Spleen (tissue), 11 donors: ENCODE measurements at regions not wholly inside any gene's neighbourhood (a gene's known extent, or its start where the extent isn't known, plus 50 kb on each side); places are given as distances from the start of the nearest gene placed in this dataset.

Source experiments
- DNase-seq: peaks from one replicate; pipeline ENCODE4 v3.0.0-alpha.2; 2020
- H3K27ac ChIP-seq, 8 donors: fragments of 200-600 bp; sonication (generic) in 7 of 8; 1 replicate in 4 of 8; 2 replicates in 4 of 8; pipeline versions ENCODE4 v1.5.0 to v1.8.0; 2016 to 2021; ENCODE audit warnings: inconsistent platforms in 4 of 8, mild to moderate bottlenecking in 4 of 8, moderate library complexity in 1 of 8
- H3K27me3 ChIP-seq, 7 donors: fragments of 200-600 bp; sonication (generic) in 6 of 7; replicated peaks in 1 of 7; 1 replicate in 4 of 7; 2 replicates in 3 of 7; pipeline versions ENCODE4 v1.5.0 to v1.8.0; 2016 to 2021; ENCODE audit warnings: inconsistent platforms in 3 of 7, mild to moderate bottlenecking in 1 of 7
- H3K36me3 ChIP-seq, 6 donors: fragments of 200-600 bp; sonication (generic) in 5 of 6; 1 replicate in 4 of 6; 2 replicates in 2 of 6; pipeline versions ENCODE4 v1.5.0 to v1.8.0; 2016 to 2021; ENCODE audit warnings: inconsistent platforms in 2 of 6
- H3K4me1 ChIP-seq, 6 donors: fragments of 200-600 bp; sonication (generic) in 5 of 6; 1 replicate in 3 of 6; 2 replicates in 3 of 6; pipeline versions ENCODE4 v1.5.0 to v1.8.0; 2016 to 2021; ENCODE audit warnings: inconsistent platforms in 3 of 6
- H3K4me3 ChIP-seq, 8 donors: fragments of 200-600 bp; sonication (generic) in 7 of 8; 1 replicate in 4 of 8; 2 replicates in 4 of 8; pipeline versions ENCODE4 v1.5.0 to v1.8.0; 2016 to 2021; ENCODE audit warnings: inconsistent platforms in 4 of 8, mild to moderate bottlenecking in 4 of 8, moderate library complexity in 2 of 8
- H3K9me3 ChIP-seq, 8 donors: fragments of 200-600 bp; sonication (generic) in 7 of 8; 1 replicate in 4 of 8; 2 replicates in 4 of 8; pipeline versions ENCODE4 v1.5.0 to v1.8.0; 2016 to 2021; ENCODE audit warnings: inconsistent platforms in 4 of 8
- POLR2A ChIP-seq, 3 donors: fragments of 450-650 bp; IDR thresholded peaks; one replicate each; pipeline ENCODE4 v1.5.1; 2017; ENCODE audit warnings: antibody characterized with exemption in 3 of 3, mild to moderate bottlenecking in 1 of 3
- POLR2AphosphoS5 ChIP-seq, 3 donors: sonication (generic); formaldehyde crosslinking; IDR thresholded peaks; one replicate each; pipeline ENCODE4 v1.5.1; 2017; ENCODE audit warnings: antibody characterized with exemption in 3 of 3
- WGBS, 5 donors: extraction: QIAGEN DNeasy Blood & Tissue Kit in 3 of 5; methylation state at CpG; one replicate each; pipeline versions ENCODE4 v1.1.5 to v1.1.7; 2013 to 2018; 5-methylcytosine and 5-hydroxymethylcytosine counted together
- intact Hi-C: fragments of 100-400 bp; cut with DNase I; formaldehyde crosslinking; loops from one replicate; pipeline ENCODE4 v1.15.0; 2023; ENCODE audit warnings: low total_unique reads
- TF ChIP-seq, protein P1 (sequence below), 11 experiments: fragments of 200-600 bp in 7 of 11; fragments of 450-650 bp in 4 of 11; sonication (generic) in 4 of 11; IDR thresholded peaks in 8 of 11; conservative IDR thresholded peaks in 3 of 11; 1 replicate in 7 of 11; 2 replicates in 4 of 11; pipeline versions ENCODE4 v1.4.0 to v1.8.0; 2016 to 2021; ENCODE audit warnings: antibody characterized with exemption in 11 of 11, inconsistent platforms in 4 of 11, mild to moderate bottlenecking in 1 of 11
- donor health status: healthy with polysubstance abuse.
- donor health status: DM: no; HTN: no; CAD: no; lungs with moderate emphysema.
- donor health status: DM: no; HTN: no; CAD: no.
- donor health status: Bipolar disorder and iron deficiency.
- donor health status: healthy.
- donor health status: DM: no; HTN: no; CAD: no.
- donor health status: DM: yes; HTN: yes; CAD: no.

DNA sequence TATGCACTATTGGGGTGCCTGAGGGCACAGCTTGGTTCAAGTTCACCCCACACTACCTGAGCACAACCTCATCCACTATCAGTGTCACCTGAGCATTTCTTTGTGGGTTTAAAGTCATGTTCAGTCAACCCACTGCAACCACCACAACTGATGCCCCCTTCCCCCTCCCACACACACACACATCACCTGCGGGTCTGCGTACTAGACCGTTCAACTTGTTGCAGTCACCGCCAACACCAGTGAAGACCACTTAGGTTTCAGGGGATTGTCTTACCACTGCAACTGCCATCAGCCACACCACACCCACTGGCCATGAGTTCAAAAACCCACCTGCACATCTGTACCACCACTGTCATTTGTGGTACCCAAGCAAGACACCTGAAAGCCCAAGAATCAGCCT is 355.0 kb downstream of the SH3BGRL start:
- H3K9me3 ChIP-seq, result no peaks in the 10 kb centered on the region
- TF ChIP-seq POLR2A (IDR thresholded peaks at IDR 0.05) (no peak), POLR2AphosphoS5 (IDR thresholded peaks at IDR 0.05) (no peak)
- TF ChIP-seq, protein P1, sequence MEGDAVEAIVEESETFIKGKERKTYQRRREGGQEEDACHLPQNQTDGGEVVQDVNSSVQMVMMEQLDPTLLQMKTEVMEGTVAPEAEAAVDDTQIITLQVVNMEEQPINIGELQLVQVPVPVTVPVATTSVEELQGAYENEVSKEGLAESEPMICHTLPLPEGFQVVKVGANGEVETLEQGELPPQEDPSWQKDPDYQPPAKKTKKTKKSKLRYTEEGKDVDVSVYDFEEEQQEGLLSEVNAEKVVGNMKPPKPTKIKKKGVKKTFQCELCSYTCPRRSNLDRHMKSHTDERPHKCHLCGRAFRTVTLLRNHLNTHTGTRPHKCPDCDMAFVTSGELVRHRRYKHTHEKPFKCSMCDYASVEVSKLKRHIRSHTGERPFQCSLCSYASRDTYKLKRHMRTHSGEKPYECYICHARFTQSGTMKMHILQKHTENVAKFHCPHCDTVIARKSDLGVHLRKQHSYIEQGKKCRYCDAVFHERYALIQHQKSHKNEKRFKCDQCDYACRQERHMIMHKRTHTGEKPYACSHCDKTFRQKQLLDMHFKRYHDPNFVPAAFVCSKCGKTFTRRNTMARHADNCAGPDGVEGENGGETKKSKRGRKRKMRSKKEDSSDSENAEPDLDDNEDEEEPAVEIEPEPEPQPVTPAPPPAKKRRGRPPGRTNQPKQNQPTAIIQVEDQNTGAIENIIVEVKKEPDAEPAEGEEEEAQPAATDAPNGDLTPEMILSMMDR (IDR thresholded peaks at IDR 0.05 in 8 of 11, conservative IDR thresholded peaks at IDR 0.05 in 3 of 11), result no peak
- no peak overlapping the region for H3K4me3 ChIP-seq
- no peak overlapping the region for H3K27ac ChIP-seq
- DNase-seq, result no peak
- H3K36me3 ChIP-seq, result no peaks in the 10 kb centered on the region
- no peaks in the 10 kb centered on the region for H3K27me3 ChIP-seq
- intact Hi-C loops, result no loop called here
- no peaks in the 10 kb centered on the region for H3K4me1 ChIP-seq
- WGBS, 5 donors, result 91 to 100% (median 95%) methylated on average over 4 of the region's 4 CpGs

DNA sequence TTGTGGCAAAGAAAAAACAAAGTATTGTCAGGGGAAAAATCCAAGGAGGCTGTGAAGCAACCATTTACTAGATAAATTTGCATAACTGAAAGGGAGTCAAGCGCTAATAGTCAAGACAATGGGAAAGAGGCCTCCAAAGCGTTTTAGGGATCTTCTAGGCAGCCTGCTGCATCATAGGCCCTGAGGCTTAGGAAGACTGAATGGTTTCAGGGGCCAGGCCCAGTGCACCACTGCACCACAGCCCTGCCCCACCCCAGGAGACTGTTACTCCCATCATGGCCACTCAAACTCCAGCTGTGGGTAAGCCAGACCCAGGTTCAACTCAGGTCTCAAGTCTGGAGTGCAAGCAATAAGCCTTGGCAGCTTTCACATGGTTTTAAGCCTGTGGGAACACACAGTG is 362.9 kb downstream of the SH3BGRL start:
- no peak for TF ChIP-seq POLR2AphosphoS5 (IDR thresholded peaks at IDR 0.05)
- no peak for TF ChIP-seq POLR2A (IDR thresholded peaks at IDR 0.05)
- TF ChIP-seq, protein P1 (IDR thresholded peaks at IDR 0.05 in 8 of 11, conservative IDR thresholded peaks at IDR 0.05 in 3 of 11), result no peak
- WGBS, 5 donors, result 55 to 77% (median 71%) methylated on average over 2 of the region's 2 CpGs
- H3K36me3 ChIP-seq, result no peaks in the 10 kb centered on the region

DNA sequence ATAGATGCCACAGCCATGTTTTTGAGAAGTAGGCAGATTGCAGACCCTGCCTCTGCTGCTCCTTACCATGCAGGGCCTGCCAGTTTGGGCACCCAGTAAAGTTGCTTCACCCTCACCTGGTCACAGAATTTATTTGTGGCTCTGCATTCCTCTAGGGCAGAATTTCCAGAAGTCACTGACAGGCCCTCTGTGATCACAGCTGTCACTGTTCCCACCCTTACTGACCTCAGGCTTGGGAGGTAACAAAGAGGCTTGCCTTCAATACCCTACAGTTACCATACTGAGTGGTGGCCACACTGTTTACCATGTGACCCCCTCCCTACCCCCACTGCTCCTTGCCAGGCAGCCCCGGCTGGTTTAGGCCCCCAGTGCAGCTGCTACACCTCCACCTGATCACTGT is 375.1 kb downstream of the SH3BGRL start:
- no peak overlapping the region for H3K27ac ChIP-seq
- no peaks in the 10 kb centered on the region for H3K27me3 ChIP-seq
- H3K9me3 ChIP-seq, result peaks cover 0 to 16% (median 0%) of the 10 kb centered on the region in 8 donors
- no peaks in the 10 kb centered on the region for H3K4me1 ChIP-seq
- no peak overlapping the region for H3K4me3 ChIP-seq
- no peaks in the 10 kb centered on the region for H3K36me3 ChIP-seq
- TF ChIP-seq POLR2A (IDR thresholded peaks at IDR 0.05) (no peak), POLR2AphosphoS5 (IDR thresholded peaks at IDR 0.05) (no peak)
- TF ChIP-seq, protein P1 (IDR thresholded peaks at IDR 0.05 in 8 of 11, conservative IDR thresholded peaks at IDR 0.05 in 3 of 11), result no peak
- intact Hi-C loops, result no loop called here
- no peak for DNase-seq
- 60 to 94% (median 93%) methylated on average over 1 of the region's 1 CpG; no CpG with 5 or more reads in 2 of the 5 donors for WGBS, 5 donors

More for the DNA sequence above, 362.9 kb downstream of the SH3BGRL start:
- H3K27ac ChIP-seq, result no peak overlapping the region
- no peaks in the 10 kb centered on the region for H3K27me3 ChIP-seq
- intact Hi-C loops, result no loop called here
- H3K9me3 ChIP-seq, result no peaks in the 10 kb centered on the region
- H3K4me3 ChIP-seq, result no peak overlapping the region
- H3K4me1 ChIP-seq, result no peaks in the 10 kb centered on the region
- no peak for DNase-seq

DNA sequence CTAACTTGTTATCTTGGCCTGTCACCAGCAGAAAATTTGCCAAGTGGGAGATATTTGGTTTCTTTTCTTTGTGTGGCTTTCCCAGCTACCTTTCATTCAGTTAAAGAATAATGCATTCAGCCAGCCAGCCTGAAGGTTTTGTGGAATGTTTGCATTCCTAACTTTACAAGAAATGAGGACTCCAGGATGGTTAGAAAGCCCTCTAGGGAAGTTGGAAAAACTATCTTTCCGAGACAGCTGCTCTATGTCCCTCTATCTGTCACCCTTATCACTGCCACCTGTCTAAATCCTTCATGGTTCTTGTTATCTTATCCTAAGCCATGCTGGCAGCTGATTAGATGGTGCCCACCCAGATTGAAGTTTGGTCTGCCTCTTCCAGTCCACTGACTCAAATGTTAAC is 384.2 kb downstream of the SH3BGRL start:
- no peak overlapping the region for H3K27ac ChIP-seq
- no peak for TF ChIP-seq POLR2A (IDR thresholded peaks at IDR 0.05)
- TF ChIP-seq POLR2AphosphoS5 (IDR thresholded peaks at IDR 0.05), result no peak
- TF ChIP-seq, protein P1 (IDR thresholded peaks at IDR 0.05 in 8 of 11, conservative IDR thresholded peaks at IDR 0.05 in 3 of 11), result no peak
- no peaks in the 10 kb centered on the region for H3K4me1 ChIP-seq
- 23 to 75% (median 45%) methylated on average over 1 of the region's 1 CpG for WGBS, 5 donors
- intact Hi-C loops, result no loop called here
- DNase-seq, result no peak
- H3K36me3 ChIP-seq, result no peaks in the 10 kb centered on the region
- no peaks in the 10 kb centered on the region for H3K27me3 ChIP-seq
- H3K4me3 ChIP-seq, result no peak overlapping the region
- no peaks in the 10 kb centered on the region for H3K9me3 ChIP-seq
